DMS 273 (cell line): ENCODE measurements at regions not wholly inside any gene's neighbourhood (a gene's known extent, or its start where the extent isn't known, plus 50 kb on each side); places are given as distances from the start of the nearest gene placed in this dataset.

Source experiments
- DNase-seq: peaks from one replicate; lab custom pipeline; 2025; ENCODE audit not compliant: unreplicated experiment; lab: John Stamatoyannopoulos, UW

DNA sequence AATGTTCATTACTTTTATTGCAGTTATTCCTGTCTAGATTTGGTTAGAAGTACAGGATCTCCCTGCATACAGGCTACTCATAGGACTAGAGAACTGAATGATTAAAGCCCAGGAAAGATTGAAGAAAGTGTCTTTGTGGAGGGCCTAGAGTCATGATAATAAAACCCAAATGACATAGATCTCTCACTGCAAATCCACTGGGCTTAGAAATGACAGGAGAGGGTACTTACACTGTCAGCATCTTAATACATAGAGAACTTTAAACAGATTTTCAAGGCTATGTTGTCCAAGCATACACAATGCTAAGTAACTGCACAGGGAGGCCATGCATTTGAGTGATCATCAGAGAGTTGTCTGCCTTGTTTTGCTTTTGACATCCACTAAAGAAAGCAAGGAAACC, 383.8 kb upstream of the MAP3K7 start:
- DNase-seq, result no peak

DNA sequence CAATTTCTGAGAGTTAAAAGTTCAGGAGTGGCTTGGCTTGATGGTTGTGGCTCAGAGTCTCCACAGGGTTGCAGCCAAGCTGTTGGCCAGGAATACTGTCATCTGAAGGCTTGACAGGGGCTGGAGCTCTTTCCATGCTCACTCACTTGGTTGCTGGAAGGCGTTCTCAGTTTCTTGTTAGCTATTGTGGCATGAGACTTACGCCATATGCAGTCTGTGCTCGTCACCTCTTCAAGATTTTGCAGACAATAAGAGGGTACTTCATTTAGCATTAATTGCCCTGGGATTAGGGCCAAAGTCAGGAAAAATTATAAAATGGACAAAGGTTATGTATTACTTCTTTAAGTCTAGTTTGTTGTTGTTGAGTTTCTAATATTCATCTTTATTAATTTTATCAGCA, 380.6 kb upstream of the MAP3K7 start:
- DNase-seq, result no peak

DNA sequence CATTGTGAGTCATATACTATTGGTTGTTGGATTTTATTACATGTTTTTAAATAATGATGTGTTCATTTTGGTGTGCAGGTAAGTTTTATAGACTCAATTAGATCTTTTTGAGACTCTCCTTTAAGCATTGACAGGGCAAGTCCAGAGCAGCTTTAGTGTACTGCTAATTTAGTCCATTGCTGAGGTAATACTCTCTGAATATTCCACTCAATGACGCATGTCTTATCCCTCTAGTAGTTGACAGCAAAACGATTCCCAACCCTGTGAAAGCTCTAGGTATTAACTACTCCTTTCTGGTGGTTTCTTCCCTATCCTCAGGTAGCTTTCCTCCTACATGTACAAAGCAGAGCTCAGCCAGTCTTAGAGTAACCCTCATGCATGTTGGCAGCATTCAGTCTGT, 373.5 kb upstream of the MAP3K7 start:
- DNase-seq, result no peak

DNA sequence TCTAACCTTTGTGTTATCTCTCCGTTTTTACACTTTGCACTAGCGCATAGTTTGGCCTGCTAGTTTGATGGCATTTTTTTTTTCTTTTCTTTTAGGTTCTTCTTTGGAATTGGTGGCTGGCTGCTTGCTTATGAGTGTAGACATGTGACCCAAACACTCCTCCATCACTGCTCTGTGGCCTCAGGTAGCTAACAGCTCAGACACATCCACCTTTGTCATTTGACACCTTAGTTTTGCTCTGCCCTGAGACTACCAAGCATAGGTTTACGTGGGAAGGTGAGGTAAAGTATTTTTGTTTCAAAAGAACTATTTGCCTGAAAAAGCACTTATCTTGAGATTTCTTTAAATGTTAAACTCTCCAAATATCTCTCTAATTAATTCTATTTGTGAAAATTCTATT, 368.4 kb upstream of the MAP3K7 start:
- no peak for DNase-seq

DNA sequence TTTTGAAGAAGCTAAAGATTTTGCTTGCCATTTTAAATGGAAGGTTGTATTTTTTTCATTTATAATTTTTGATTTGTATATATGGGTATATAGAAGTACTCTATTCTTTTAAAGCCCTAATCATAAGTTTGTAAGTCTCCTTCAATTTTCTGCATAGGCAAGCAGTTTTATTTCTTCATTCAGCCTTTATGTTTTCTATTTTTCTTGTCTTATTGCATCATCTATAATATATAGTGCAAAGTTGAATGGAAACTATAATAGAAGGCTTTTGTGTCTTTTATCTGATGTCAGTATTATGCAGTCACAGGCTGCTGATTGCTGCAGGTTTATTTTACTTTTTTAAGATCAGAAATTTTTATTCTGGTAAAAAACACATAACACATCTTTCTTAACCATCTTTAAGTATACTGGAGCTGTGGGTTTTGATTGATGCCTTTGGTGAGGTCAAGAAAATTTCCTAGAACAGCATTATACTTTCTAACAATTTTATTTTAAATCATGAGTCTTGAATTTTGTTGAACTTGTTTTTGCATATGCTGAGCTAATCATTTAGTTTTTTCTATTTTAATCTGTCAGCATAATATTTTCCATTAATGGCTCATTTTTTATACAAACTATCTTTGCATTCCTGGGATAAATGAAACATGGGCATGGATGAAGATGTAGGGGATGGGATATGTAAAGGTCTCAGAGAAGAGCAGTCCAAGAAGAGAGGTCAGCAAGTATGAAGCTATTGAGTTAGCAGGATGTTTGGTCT, 366.7 kb upstream of the MAP3K7 start:
- DNase-seq, result no peak

DNA sequence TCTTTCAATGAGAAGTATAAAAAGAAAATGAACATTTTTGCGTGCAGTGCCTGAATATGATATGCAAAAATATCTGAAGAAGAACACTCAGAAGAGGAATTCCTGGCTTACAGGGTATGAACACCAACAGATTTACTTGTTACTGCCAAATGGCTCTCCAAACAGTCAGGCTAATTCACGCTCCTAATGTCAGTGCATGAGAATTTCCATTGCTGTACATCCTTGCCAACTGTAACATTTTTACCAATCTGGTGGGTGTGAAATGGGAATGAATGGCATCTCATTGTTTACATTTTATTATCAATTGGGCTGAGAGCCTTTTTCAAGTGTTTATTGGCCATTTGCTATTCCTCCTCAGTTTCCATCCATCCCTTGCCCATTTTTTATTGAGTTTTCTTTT, 365.3 kb upstream of the MAP3K7 start:
- no peak for DNase-seq

DNA sequence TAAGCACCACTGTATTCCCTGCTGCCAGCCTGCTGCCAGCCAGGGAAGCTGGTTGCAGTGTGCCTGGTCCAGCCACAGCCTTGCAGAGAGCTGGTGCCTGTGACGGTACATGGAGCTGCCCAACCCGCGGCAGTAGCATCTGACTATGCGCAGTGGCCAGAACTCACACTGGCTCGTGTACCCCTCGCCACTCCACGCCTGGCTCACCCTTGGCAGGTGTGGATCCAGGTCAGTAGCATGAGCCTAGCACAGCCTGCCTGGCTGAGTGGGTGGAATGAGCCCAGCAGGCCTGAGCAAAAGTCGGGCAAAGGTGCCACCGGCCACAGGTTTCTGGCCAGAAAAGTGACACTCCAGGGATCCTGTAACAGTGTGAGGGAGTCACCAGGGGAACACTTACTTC, 361.7 kb upstream of the MAP3K7 start:
- DNase-seq, result no peak

DNA sequence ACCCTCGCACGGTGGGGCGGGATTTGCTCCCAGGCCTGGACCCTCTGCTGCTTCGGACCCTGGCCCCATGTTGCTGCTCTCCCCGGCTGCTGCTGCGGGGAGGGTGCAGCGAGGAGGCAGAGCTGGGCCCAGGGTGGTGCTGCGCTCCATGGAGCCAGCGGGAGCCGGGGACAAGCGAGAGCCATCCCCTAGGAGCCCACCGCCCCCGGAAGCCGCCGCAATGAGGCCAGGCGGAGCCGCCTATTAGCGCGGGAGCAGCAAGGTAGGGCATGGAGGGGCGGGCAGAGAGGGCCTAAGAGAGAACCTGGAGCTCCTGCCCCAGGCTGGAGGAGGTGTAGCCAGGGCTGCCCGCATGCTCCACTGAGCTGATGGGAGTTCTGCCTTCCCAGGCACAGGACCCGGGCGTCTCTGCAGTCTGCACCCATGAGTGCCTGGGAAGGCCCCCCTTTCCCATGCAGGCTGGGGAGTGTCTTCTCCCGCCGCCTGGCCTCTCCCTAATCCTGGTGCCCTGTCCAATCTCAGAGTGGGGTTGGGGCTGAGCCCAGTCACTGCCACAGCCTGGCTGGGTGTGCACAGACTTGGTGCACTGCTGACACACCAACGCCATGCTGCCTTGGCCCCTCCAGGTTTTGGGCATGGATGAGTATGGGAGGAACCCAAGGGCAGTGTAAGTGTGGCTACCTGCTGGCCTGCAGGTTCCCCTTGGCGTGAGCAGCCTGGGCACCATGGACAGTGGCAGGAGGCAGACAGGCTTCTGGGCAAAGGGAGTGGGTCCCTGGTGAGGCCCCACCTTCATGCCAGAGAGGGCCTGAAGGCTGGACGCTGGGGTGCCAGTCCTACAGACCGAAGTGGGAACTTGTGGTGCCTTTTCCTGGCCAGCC, 360.6 kb upstream of the MAP3K7 start:
- DNase-seq, result no peak

DNA sequence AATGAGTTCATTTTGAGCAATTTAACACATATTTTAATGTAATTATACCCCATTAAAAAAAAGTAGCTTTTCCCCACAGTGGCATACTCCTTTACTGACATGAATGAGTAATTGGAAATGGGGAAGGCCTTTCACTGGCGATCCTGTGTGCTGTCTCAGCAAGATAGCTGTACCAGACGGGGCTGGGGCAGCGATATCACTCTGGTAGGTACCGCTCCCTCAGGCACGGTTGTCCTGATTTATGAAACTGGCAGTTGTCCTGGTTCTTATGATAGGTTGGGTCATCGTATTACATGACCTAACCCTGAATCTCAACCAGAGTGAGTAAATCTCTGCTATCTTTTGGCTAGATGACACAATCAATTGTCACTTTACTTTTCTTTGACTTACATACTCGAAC, 355.0 kb upstream of the MAP3K7 start:
- no peak for DNase-seq

DNA sequence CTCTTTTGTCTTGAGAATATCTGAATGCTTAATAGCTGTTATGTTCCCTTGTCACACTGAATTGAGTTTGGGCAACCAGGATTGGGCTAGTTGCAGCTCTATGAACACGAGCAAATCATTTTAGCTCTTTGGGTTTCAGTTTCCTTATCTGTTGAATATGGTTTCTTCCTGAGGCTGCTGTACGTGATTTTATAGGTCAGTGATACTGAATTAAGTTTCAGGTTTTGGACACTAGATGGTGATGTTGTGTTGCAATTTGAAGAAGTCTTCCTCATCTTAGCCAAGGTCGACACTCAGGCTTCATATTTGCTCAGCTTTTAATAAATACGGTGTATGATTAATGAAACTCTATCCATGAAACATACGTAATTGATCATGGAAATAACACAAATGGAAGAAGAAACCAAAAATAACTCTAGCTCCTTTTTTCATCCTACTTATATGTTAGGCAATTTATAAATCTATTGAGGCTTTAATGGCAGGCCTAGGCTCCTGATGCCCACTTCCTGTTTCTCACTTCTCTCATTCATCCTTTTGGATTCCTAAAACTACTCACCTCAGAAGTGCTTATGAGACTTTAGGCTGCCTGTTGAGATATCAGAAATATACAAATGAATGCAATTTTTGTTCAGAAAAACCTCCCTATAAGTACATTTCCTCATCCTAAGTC, 354.1 kb upstream of the MAP3K7 start:
- DNase-seq, result peak; percentile 80

DNA sequence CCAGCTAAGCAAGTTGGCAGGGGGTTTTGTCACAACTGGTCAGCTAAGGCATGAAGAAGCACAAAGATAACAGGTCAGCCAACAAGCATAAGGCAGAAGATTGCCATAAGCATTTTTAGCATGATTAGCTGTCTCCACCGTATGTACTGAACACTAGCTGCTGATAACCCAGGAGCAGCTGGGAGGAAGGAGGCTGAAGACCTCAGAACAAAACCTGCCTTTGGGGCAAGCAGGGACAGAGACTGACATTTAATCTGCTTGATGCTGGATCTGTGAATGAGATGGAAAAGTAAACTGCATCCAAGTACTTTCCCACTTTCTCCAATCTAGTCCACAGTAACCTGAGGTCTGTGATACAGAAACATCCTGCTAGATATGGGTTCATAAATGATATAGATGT, 353.0 kb upstream of the MAP3K7 start:
- DNase-seq, result peak; percentile 4

DNA sequence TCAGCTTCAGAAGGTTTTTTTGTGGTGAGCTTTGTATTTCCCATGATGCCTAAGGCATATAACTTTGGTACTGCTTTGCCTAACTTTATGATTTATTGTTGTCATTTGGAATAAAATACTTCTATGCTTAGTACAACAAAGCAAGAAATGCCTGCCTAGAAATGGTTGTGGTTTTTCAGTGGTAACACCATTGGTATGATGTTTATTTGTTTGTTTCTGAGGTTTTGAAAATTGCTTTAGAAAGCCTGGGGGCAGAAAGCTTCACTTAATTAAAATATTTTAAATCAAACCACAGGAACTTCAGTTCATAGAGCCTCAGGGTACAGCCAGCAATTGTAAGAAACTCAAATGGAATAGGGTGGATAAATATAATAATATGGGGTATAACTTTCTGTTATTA, 351.2 kb upstream of the MAP3K7 start:
- DNase-seq, result no peak

DNA sequence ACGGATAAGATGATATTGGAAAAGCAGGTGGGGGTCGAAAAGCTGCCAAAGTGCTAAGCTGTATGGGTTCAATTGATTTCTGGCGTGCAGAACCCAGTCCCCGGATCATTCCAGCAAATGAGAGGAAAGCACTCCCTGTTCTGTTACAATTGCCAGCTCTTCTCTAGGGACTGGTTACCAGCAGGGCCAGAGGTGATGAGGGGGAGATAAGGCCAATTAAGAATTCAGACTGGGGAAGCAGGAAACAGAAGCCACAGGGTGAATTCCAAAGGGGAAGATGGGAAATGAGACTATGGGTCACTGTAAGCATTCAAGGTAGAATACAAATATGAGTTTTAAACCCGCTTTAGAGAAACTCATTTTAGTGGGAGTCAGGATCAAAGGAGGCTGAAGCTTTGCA, 349.4 kb upstream of the MAP3K7 start:
- no peak for DNase-seq

DNA sequence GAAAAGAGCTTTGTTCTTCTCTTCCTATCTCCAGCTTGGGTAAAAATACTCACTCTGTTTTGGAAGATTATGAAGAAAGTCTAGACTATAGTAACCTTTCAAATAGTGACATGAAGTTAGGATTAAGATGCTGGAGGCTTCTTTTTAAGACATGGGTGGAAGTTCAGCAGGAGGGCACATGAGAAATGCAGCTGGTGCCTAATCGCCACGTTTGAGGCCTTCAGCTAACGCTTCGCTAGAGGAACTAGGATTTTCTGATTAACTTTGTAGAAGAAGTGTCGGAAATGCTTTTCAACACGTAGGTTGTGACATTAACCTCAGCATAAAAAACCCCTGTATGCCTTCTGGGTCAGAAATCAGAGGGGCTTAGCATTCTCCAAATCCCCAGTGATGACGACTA, 348.1 kb upstream of the MAP3K7 start:
- DNase-seq, result no peak

DNA sequence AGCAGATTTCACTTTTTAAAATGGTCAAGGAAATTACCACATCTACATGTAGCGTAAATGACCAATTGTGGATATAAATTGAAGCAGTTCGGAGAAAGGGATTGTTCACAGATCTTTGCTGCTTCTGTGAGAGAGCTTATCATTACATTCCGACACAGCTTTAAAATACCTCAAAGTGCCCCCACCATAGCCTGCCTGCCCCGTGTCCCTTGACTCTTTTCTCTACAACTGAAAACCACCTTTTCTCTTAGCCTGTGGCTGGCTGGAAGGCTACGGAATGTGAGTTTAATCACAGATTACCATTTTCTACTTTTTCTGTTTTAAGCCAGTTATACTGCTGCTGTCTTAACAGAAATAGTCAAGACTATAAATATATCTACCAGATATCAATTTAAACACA, 347.2 kb upstream of the MAP3K7 start:
- no peak for DNase-seq

DNA sequence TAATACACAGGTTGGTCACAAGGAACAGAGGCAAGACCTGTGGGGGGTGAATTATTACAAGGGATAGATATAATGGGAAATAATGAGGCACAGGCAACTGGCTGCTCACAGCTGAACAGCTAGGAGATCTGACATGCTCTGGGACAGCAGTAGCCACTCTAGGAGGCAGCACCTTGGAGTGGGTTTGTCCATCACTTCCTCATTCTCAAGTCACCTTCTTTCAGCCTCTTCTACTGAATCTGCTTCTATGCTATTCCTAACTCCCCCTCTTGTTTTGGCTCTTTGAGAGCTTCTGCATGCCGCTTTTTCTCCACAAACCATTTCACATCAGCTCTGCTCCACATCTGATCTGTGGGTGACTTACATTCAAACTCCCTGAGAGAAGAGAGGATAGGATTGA, 345.5 kb upstream of the MAP3K7 start:
- DNase-seq, result no peak

DNA sequence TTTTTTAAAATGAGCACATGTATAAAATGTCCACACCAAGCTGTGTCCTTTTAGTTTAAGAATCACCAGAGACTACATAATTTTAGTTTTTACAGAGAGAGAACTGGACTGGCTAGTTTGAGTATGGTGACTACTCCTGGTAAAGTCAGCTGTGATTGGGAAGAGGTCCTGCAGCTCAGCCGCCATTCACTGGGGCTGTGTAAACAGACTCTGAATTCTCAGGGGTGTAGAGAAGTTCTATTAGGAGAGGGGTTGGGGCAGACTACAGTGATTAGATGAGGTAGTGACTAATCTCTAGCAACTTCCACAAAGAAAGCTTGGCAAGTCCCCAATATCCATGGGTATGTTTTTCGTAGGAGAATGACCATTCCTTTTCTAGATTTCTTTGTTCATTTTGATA, 341.2 kb upstream of the MAP3K7 start:
- DNase-seq, result no peak

DNA sequence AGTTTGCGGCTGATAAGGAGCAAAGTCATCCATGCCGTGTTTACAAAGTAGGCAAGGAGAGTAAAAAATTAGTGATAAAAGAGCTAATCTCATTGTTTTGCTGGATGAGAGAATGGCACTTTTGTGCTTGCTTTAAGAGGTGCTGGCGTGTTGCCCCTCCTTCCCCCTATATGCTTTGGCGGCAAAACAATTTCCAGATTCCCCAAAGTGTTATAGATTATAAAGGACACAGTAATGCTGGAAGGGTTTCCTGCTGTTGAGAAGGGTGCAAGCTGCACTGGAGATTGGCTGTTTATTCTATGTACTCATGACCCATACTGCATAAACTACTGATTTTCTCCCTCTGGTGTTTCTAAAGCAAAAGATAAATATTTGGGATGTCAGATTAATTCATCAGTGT, 338.9 kb upstream of the MAP3K7 start:
- no peak for DNase-seq

DNA sequence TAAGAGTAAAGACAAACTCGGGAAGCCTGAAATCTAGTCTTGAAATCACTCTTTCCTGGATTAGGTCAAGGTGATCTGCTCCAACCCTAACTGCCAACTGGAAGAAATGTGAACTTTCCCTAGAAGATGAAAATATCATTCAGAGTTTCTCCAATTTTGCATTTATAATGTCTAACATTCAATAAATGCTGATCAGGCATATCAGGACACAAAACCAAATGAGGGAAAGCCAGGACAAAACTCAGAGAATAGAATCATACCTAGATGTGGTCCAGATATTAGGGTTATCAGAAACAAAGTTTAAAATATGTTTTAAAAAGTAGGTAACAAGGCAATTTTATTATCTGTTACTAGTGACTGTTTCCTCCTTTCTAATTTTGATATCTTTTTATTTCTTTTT, 335.5 kb upstream of the MAP3K7 start:
- no peak for DNase-seq

DNA sequence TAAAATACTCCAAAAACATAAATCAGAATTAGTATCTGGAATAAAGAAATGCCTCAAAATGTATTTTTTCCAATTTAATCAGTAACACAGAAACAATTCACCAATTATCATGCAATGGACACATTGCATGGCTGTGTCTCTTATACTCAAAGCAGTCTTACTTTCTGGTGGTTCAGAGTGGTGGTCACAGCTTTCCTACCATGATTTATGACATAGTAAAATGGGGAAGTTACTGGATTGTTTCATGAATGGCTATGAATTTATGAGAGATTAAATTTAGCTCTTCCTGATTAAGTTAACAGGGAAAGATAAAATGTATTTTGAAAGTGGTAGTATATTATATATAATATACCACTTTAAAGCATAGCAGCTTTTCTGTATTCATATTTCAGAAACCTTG, 331.5 kb upstream of the MAP3K7 start:
- no peak for DNase-seq

DNA sequence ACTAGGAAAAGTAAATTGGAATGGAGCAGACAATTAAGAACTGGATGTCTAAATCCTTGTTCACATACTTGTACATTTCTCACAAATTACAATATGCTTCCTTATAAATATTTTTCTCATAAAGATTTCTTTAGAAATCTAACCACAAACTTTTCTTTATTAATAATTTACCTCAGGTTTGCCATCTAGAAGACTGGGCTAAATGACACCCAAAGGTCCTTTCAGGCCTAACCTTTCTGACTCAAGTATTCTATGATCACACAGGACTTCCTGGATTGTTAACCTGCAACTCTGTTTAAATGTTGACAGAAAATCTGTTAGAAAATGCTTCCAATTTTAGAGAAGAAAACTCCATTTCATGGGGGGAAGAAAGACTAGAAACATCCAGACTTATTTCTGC, 330.5 kb upstream of the MAP3K7 start:
- DNase-seq, result no peak

DNA sequence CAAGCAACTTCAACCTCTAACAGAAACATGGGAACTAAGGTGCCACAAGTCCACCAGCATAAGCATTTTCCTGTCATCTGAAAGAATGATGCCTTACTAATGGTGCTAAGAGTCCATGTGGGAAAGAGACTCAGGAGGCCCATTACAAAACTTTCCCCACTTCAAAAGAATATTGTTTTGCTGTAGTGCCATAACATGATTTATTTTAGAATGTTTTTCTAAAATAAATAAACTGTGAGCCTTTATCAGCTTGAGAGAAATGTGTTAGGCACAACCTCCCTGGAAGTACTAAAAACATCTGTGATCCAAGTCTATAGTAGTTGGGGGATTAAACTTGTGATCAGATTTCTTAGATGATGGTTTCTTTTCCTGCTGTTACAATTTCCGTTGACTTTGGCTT, 330.1 kb upstream of the MAP3K7 start:
- DNase-seq, result no peak
